H1 (cell line): ENCODE measurements at regions not wholly inside any gene's neighbourhood (a gene's known extent, or its start where the extent isn't known, plus 50 kb on each side); places are given as distances from the start of the nearest gene placed in this dataset.

ENCODE experiments used
- CTCF ChIA-PET: fragments of 300-600 bp; sonication (Branson Sonifier 250); formaldehyde crosslinking; loops from one replicate; lab custom pipeline; 2021; ENCODE audit not compliant: partially characterized antibody; lab: Charles Lee
- POLR2A ChIA-PET: fragments of 300-600 bp; sonication (Branson Sonifier 250); formaldehyde crosslinking; loops from one replicate; lab custom pipeline; 2021; ENCODE audit warnings: inconsistent platforms; ENCODE audit not compliant: partially characterized antibody; lab: Charles Lee
- DNase-seq, 2 experiments: peaks; one replicate each; pipeline versions ENCODE4 v3.0.0 to v3.0.0-alpha.2; 2010 to 2022; ENCODE audit warnings: low spot score in 2 of 2, low read depth in 1 of 2, mixed read lengths in 1 of 2
- FAIRE-seq: peaks from 2 replicates; lab custom pipeline; 2011; peaks lifted over from hg19 to GRCh38; lab: Jason Lieb, UNC
- H2AFZ ChIP-seq: 2 replicates; pipeline ENCODE4 v1.8.1; 2012; ENCODE audit warnings: low read length, inconsistent platforms
- H2AK5ac ChIP-seq: 2 replicates; pipeline ENCODE4 v1.6.1; 2013; ENCODE audit warnings: low read depth, low read length
- H2BK120ac ChIP-seq: replicated peaks from 2 replicates; pipeline ENCODE3; 2013; ENCODE audit warnings: low read depth, low read length, inconsistent platforms
- H2BK12ac ChIP-seq: 2 replicates; pipeline ENCODE4 v1.6.1; 2013; ENCODE audit warnings: low read depth, low read length
- H2BK15ac ChIP-seq: 2 replicates; pipeline ENCODE4 v1.6.1; 2013; ENCODE audit warnings: low read length
- H2BK20ac ChIP-seq: 2 replicates; pipeline ENCODE4 v1.6.1; 2013; ENCODE audit warnings: low read length
- H2BK5ac ChIP-seq: 2 replicates; pipeline ENCODE4 v1.6.1; 2013; ENCODE audit warnings: low read depth, low read length
- H3K14ac ChIP-seq: 2 replicates; pipeline ENCODE4 v1.6.1; 2013; ENCODE audit warnings: inconsistent platforms; ENCODE audit not compliant: insufficient read length
- H3K18ac ChIP-seq: 2 replicates; pipeline ENCODE4 v1.6.1; 2013; ENCODE audit warnings: low read length; ENCODE audit errors: extremely low read depth
- H3K23ac ChIP-seq: 2 replicates; pipeline ENCODE4 v1.6.1; 2013; ENCODE audit warnings: inconsistent platforms; ENCODE audit not compliant: insufficient read length
- H3K23me2 ChIP-seq: 2 replicates; pipeline ENCODE4 v1.6.1; 2013; ENCODE audit warnings: low read depth, low read length
- H3K27ac ChIP-seq: 2 replicates; pipeline ENCODE4 v1.6.1; 2011; ENCODE audit warnings: low read depth, low read length, inconsistent platforms
- H3K27me3 ChIP-seq, 4 experiments: replicated peaks in 1 of 4; 1 replicate in 1 of 4; 2 replicates in 3 of 4; pipeline versions ENCODE4 v1.6.1 to v1.8.1; 2011 to 2013; ENCODE audit warnings: low read length in 3 of 4, mild to moderate bottlenecking in 3 of 4, inconsistent platforms in 2 of 4, mixed read lengths in 2 of 4, moderate library complexity in 1 of 4; ENCODE audit not compliant: control insufficient read depth in 3 of 4, insufficient read depth in 3 of 4; ENCODE audit errors: extremely low read depth in 1 of 4
- H3K36me3 ChIP-seq, 4 experiments: 2 replicates each; pipeline versions ENCODE4 v1.6.1 to v1.8.1; 2011 to 2013; ENCODE audit warnings: mild to moderate bottlenecking in 4 of 4, low read length in 3 of 4, moderate library complexity in 2 of 4, control low read depth in 1 of 4, inconsistent platforms in 1 of 4; ENCODE audit not compliant: insufficient read depth in 4 of 4, control insufficient read depth in 2 of 4
- H3K4ac ChIP-seq: replicated peaks from 2 replicates; pipeline ENCODE3; 2013; ENCODE audit warnings: low read length, low read depth, mixed read lengths, inconsistent platforms; ENCODE audit not compliant: insufficient read length
- H3K4me1 ChIP-seq, 4 experiments: replicated peaks in 1 of 4; 1 replicate in 1 of 4; 2 replicates in 3 of 4; pipeline versions ENCODE4 v1.6.1 to v1.8.1; 2011 to 2013; ENCODE audit warnings: low read length in 3 of 4, inconsistent platforms in 2 of 4, mixed read lengths in 1 of 4; ENCODE audit not compliant: insufficient read depth in 4 of 4, control insufficient read depth in 3 of 4
- H3K4me2 ChIP-seq, 2 experiments: 2 replicates each; pipeline versions ENCODE4 v1.6.1 to v1.8.1; 2011 to 2013; ENCODE audit warnings: low read depth in 2 of 2, low read length in 2 of 2, control low read depth in 1 of 2, inconsistent platforms in 1 of 2, mild to moderate bottlenecking in 1 of 2; ENCODE audit not compliant: insufficient read depth in 1 of 2
- H3K4me3 ChIP-seq, 4 experiments: fragments of 200-600, 300-600 bp in 1 of 4; sonication (generic), shearing (Covaris generic), sonication (Bioruptor Twin) in 1 of 4; 2 replicates each; pipeline versions ENCODE4 v1.5.1 to v1.8.1; 2011 to 2016; ENCODE audit warnings: low read length in 4 of 4, low read depth in 3 of 4, control low read depth in 2 of 4, inconsistent platforms in 2 of 4, mild to moderate bottlenecking in 2 of 4, mixed read lengths in 1 of 4, moderate library complexity in 1 of 4; ENCODE audit not compliant: insufficient read depth in 2 of 4; ENCODE audit errors: extremely low read depth in 1 of 4
- H3K56ac ChIP-seq: replicated peaks from 2 replicates; pipeline ENCODE3; 2013; ENCODE audit warnings: low read depth, mild to moderate bottlenecking, mixed read lengths, low read length, inconsistent platforms; ENCODE audit not compliant: insufficient read length
- H3K79me1 ChIP-seq: 2 replicates; pipeline ENCODE4 v1.6.1; 2013; ENCODE audit warnings: low read depth, low read length, control low read depth
- H3K79me2 ChIP-seq, 2 experiments: 2 replicates each; pipeline versions ENCODE4 v1.6.1 to v1.8.1; 2012 to 2013; ENCODE audit warnings: low read length in 2 of 2, mild to moderate bottlenecking in 2 of 2, inconsistent platforms in 1 of 2; ENCODE audit not compliant: insufficient read depth in 2 of 2, control insufficient read depth in 1 of 2
- H3K9ac ChIP-seq, 4 experiments: replicated peaks in 1 of 4; 1 replicate in 1 of 4; 2 replicates in 3 of 4; pipeline versions ENCODE4 v1.6.1 to v1.8.1; 2011 to 2013; ENCODE audit warnings: low read depth in 3 of 4, low read length in 3 of 4, control low read depth in 2 of 4, mild to moderate bottlenecking in 2 of 4, moderate library complexity in 2 of 4, inconsistent platforms in 1 of 4; ENCODE audit errors: extremely low read depth in 1 of 4
- H3K9me3 ChIP-seq, 2 experiments: 2 replicates each; pipeline versions ENCODE4 v1.6.1 to v1.8.1; 2012 to 2013; ENCODE audit warnings: mild to moderate bottlenecking in 2 of 2, moderate library complexity in 2 of 2, control low read depth in 1 of 2, inconsistent platforms in 1 of 2, low read depth in 1 of 2, low read length in 1 of 2, mixed read lengths in 1 of 2; ENCODE audit not compliant: insufficient read depth in 2 of 2
- H4K20me1 ChIP-seq, 2 experiments: replicated peaks in 1 of 2; 2 replicates each; pipeline versions ENCODE3 to v1.8.1; 2011 to 2013; ENCODE audit warnings: inconsistent platforms in 2 of 2, low read length in 2 of 2, mild to moderate bottlenecking in 1 of 2; ENCODE audit not compliant: insufficient read depth in 2 of 2, control insufficient read depth in 1 of 2
- H4K5ac ChIP-seq: 2 replicates; pipeline ENCODE4 v1.6.1; 2013; ENCODE audit warnings: low read length, low read depth, mixed read lengths, inconsistent platforms; ENCODE audit not compliant: insufficient read length
- H4K8ac ChIP-seq: 2 replicates; pipeline ENCODE4 v1.8.0; 2013; ENCODE audit warnings: mild to moderate bottlenecking, moderate library complexity, low read length, inconsistent platforms; ENCODE audit not compliant: insufficient read depth; ENCODE audit errors: extremely low read depth
- H4K91ac ChIP-seq: replicated peaks from 2 replicates; pipeline ENCODE3; 2013; ENCODE audit warnings: low read length, mixed read lengths, inconsistent platforms; ENCODE audit not compliant: insufficient read length
- CEBPB ChIP-seq: IDR thresholded peaks from 2 replicates; pipeline ENCODE4 v1.6.1; 2012; ENCODE audit warnings: low read depth, low read length
- KDM4A ChIP-seq: IDR thresholded peaks from one replicate; pipeline ENCODE4 v1.7.1; 2012; ENCODE audit warnings: low read depth, mild to moderate bottlenecking, moderate library complexity, low read length, inconsistent platforms; ENCODE audit not compliant: severe bottlenecking
- TAF7 ChIP-seq: optimal IDR thresholded peaks from 2 replicates; pipeline ENCODE3; 2011; ENCODE audit warnings: low read depth, mild to moderate bottlenecking, inconsistent platforms, low read length, moderate library complexity, borderline replicate concordance
- WGBS, 2 experiments: shearing (Covaris generic) in 1 of 2; methylation state at CpG; one replicate each; pipeline versions ENCODE4 v1.1.6 to v1.1.7; 2013 to 2015; ENCODE audit warnings: low lambda C conversion rate in 2 of 2, mixed read lengths in 2 of 2, inconsistent platforms in 1 of 2, low coverage in 1 of 2, missing lambda C conversion rate in 1 of 2; ENCODE audit not compliant: insufficient replicate concordance in 2 of 2, insufficient coverage in 1 of 2, insufficient read length in 1 of 2; ENCODE audit errors: extremely low coverage in 1 of 2, missing lambda C conversion rate in 1 of 2; 5-methylcytosine and 5-hydroxymethylcytosine counted together
- TF ChIP-seq, protein P1 (sequence below): IDR thresholded peaks from 2 replicates; pipeline ENCODE4 v1.6.1; 2011; ENCODE audit warnings: low read depth, mild to moderate bottlenecking, low read length; ENCODE audit not compliant: insufficient read depth

DNA sequence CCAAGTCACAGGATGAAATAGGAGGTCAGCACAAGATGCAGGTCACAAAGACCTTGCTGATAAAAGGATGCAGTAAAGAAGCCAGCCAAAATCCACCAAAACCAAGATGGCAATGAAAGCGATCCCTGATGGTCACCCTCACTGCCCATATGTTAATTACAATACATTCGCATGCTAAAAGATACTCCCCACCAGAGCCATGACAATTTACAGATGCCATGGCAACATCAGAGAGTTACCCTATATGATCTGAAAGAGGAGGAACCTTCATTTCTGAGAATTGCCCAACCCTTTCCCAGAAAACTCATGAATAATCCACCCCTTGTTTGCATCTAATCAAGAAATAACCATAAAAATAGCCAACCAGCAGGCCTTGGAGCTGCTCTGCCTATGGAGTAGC, 709.8 kb downstream of the METTL4 start:
- ChIA-PET POLR2A (no interaction called here), CTCF (no interaction called here)
- Histone ChIP-seq H3K4me1 (no peaks in the 10 kb centered on the region; a peak in 1 of 7 replicates), H3K27ac (no peak overlapping the region), H2BK120ac (no peak overlapping the region), H2AFZ (no peak overlapping the region), H4K91ac (no peak overlapping the region), H2BK12ac (no peak overlapping the region), H2BK15ac (no peak overlapping the region), H3K9me3 (no peaks in the 10 kb centered on the region), H4K8ac (no peak overlapping the region), H3K36me3 (no peaks in the 10 kb centered on the region), H4K20me1 (no peaks in the 10 kb centered on the region), H3K79me1 (no peaks in the 10 kb centered on the region), H3K23ac (no peak overlapping the region), H3K23me2 (no peaks in the 10 kb centered on the region), H2AK5ac (no peak overlapping the region), H3K4me2 (no peak overlapping the region), H3K9ac (no peak overlapping the region), H3K4ac (no peak overlapping the region), H3K18ac (no peak overlapping the region), H2BK5ac (no peak overlapping the region), H3K56ac (no peak overlapping the region), H3K79me2 (no peaks in the 10 kb centered on the region), H4K5ac (no peak overlapping the region), H3K4me3 (no peak overlapping the region), H3K27me3 (no peaks in the 10 kb centered on the region), H2BK20ac (no peak overlapping the region), H3K14ac (no peak overlapping the region)
- FAIRE-seq (no peak), DNase-seq (no peak)
- 56% methylated on average over 2 of the region's 2 CpGs; no CpG with 5 or more reads in 1 of the 2 experiments for WGBS, 2 experiments
- TF ChIP-seq CEBPB (peak; percentile 65; the same call in 1 of the 2 replicates), TAF7 (no peak), KDM4A (no peak)
- TF ChIP-seq, protein P1, sequence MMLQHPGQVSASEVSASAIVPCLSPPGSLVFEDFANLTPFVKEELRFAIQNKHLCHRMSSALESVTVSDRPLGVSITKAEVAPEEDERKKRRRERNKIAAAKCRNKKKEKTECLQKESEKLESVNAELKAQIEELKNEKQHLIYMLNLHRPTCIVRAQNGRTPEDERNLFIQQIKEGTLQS, result no peak
